Neural cell (in vitro differentiated cells): ENCODE measurements at regions not wholly inside any gene's neighbourhood (a gene's known extent, or its start where the extent isn't known, plus 50 kb on each side); places are given as distances from the start of the nearest gene placed in this dataset.

Source experiments
- H2AFZ ChIP-seq: fragments of 200-600, 300-800 bp; sonication (generic), shearing (Covaris generic); 2 replicates; pipeline ENCODE4 v1.6.0; 2014; ENCODE audit warnings: low read depth, mild to moderate bottlenecking, antibody characterized with exemption, low read length, moderate library complexity
- H3F3A ChIP-seq: fragments of 200-600 bp; shearing (Covaris generic); 2 replicates; pipeline ENCODE4 v1.6.1; 2016; ENCODE audit warnings: mild to moderate bottlenecking, moderate library complexity, mixed read lengths, antibody characterized with exemption, low read length; ENCODE audit not compliant: insufficient read depth, poor library complexity, severe bottlenecking
- H3K27ac ChIP-seq: fragments of 200-600, 300-800 bp; sonication (generic), shearing (Covaris generic); 2 replicates; pipeline ENCODE4 v1.5.1; 2014; ENCODE audit warnings: mild to moderate bottlenecking, low read length, moderate library complexity
- H3K27me3 ChIP-seq: fragments of 300-800, 200-600 bp; sonication (generic), shearing (Covaris generic); 2 replicates; pipeline ENCODE4 v1.6.0; 2014; ENCODE audit warnings: mild to moderate bottlenecking, low read depth, low read length, moderate library complexity; ENCODE audit not compliant: insufficient read depth
- H3K36me3 ChIP-seq: fragments of 300-800, 200-600 bp; sonication (generic), shearing (Covaris generic); 2 replicates; pipeline ENCODE4 v1.5.1; 2014; ENCODE audit warnings: mild to moderate bottlenecking, antibody characterized with exemption, low read length, moderate library complexity; ENCODE audit not compliant: insufficient read depth
- H3K4me2 ChIP-seq: fragments of 300-800, 200-600 bp; sonication (generic), shearing (Covaris generic); 2 replicates; pipeline ENCODE4 v1.6.0; 2014; ENCODE audit warnings: mild to moderate bottlenecking, low read length
- H3K4me3 ChIP-seq: fragments of 300-800, 200-600 bp; sonication (generic), shearing (Covaris generic); 2 replicates; pipeline ENCODE4 v1.5.1; 2014; ENCODE audit warnings: mild to moderate bottlenecking, low read length, moderate library complexity
- H3K79me2 ChIP-seq: fragments of 200-600 bp; shearing (Covaris generic); replicated peaks from 2 replicates; pipeline ENCODE4 v1.6.0; 2014; ENCODE audit warnings: mild to moderate bottlenecking, low read length, moderate library complexity; ENCODE audit not compliant: insufficient read depth
- H3K9ac ChIP-seq: fragments of 300-800, 200-600 bp; sonication (generic), shearing (Covaris generic); 2 replicates; pipeline ENCODE4 v1.6.1; 2016; ENCODE audit warnings: mild to moderate bottlenecking, low read length, mixed read lengths
- H3K9me2 ChIP-seq: fragments of 200-600 bp; shearing (Covaris generic); 2 replicates; pipeline ENCODE4 v1.6.1; 2016; ENCODE audit warnings: mild to moderate bottlenecking, low read length, mixed read lengths; ENCODE audit not compliant: insufficient read depth
- H3K9me3 ChIP-seq: fragments of 200-600, 300-800 bp; sonication (generic), shearing (Covaris generic); 2 replicates; pipeline ENCODE4 v1.6.1; 2016; ENCODE audit warnings: mild to moderate bottlenecking, mixed run types, low read length, moderate library complexity, mixed read lengths
- H4K20me1 ChIP-seq: fragments of 200-600 bp; shearing (Covaris generic); 2 replicates; pipeline ENCODE4 v1.6.1; 2016; ENCODE audit warnings: mild to moderate bottlenecking, mixed run types; ENCODE audit not compliant: insufficient read depth
- EP300 ChIP-seq: fragments of 450-650 bp; conservative IDR thresholded peaks from 2 replicates; pipeline ENCODE4 v1.6.1; 2014; ENCODE audit warnings: antibody characterized with exemption, mild to moderate bottlenecking, moderate library complexity; ENCODE audit not compliant: poor library complexity, severe bottlenecking
- EZH2 ChIP-seq: fragments of 200-600, 300-800 bp; shearing (Covaris generic), sonication (generic); IDR thresholded peaks from 2 replicates; pipeline ENCODE4 v1.6.1; 2014; ENCODE audit warnings: antibody characterized with exemption, low read length, borderline replicate concordance, mild to moderate bottlenecking; ENCODE audit not compliant: insufficient read depth, poor library complexity, severe bottlenecking
- MXI1 ChIP-seq: fragments of 450-650 bp; conservative IDR thresholded peaks from 2 replicates; pipeline ENCODE4 v1.6.1; 2014; ENCODE audit warnings: antibody characterized with exemption, mild to moderate bottlenecking; ENCODE audit not compliant: poor library complexity, severe bottlenecking
- POLR2AphosphoS5 ChIP-seq: IDR thresholded peaks from 2 replicates; pipeline ENCODE4 v1.6.1; 2012
- RAD21 ChIP-seq: fragments of 450-650 bp; conservative IDR thresholded peaks from 2 replicates; pipeline ENCODE4 v1.6.1; 2014; ENCODE audit warnings: antibody characterized with exemption, mild to moderate bottlenecking, moderate library complexity
- SMC3 ChIP-seq: fragments of 450-650 bp; conservative IDR thresholded peaks from 2 replicates; pipeline ENCODE4 v1.6.1; 2014; ENCODE audit warnings: antibody characterized with exemption, mild to moderate bottlenecking, moderate library complexity; ENCODE audit not compliant: poor library complexity
- TAF1 ChIP-seq: IDR thresholded peaks from 2 replicates; pipeline ENCODE4 v1.6.1; 2012; ENCODE audit warnings: low read depth
- TF ChIP-seq, protein P1 (sequence below): IDR thresholded peaks from 2 replicates; pipeline ENCODE4 v1.6.1; 2012; ENCODE audit warnings: borderline replicate concordance
- TF ChIP-seq, protein P2 (sequence below): fragments of 450-650 bp; IDR thresholded peaks from 2 replicates; pipeline ENCODE4 v1.5.1; 2014; ENCODE audit warnings: antibody characterized with exemption, mild to moderate bottlenecking, moderate library complexity; ENCODE audit not compliant: poor library complexity, severe bottlenecking

- no peak overlapping the region for H3K9ac ChIP-seq
- no peaks in the 10 kb centered on the region for H3K36me3 ChIP-seq
- no peaks in the 10 kb centered on the region for H3K9me2 ChIP-seq
- H3K79me2 ChIP-seq: no peaks in the 10 kb centered on the region
- no peak overlapping the region for H3K27ac ChIP-seq
- H3K27me3 ChIP-seq: no peaks in the 10 kb centered on the region
- no peak overlapping the region for H3K4me3 ChIP-seq
- no peak for TF ChIP-seq EZH2
- TF ChIP-seq, protein P1, sequence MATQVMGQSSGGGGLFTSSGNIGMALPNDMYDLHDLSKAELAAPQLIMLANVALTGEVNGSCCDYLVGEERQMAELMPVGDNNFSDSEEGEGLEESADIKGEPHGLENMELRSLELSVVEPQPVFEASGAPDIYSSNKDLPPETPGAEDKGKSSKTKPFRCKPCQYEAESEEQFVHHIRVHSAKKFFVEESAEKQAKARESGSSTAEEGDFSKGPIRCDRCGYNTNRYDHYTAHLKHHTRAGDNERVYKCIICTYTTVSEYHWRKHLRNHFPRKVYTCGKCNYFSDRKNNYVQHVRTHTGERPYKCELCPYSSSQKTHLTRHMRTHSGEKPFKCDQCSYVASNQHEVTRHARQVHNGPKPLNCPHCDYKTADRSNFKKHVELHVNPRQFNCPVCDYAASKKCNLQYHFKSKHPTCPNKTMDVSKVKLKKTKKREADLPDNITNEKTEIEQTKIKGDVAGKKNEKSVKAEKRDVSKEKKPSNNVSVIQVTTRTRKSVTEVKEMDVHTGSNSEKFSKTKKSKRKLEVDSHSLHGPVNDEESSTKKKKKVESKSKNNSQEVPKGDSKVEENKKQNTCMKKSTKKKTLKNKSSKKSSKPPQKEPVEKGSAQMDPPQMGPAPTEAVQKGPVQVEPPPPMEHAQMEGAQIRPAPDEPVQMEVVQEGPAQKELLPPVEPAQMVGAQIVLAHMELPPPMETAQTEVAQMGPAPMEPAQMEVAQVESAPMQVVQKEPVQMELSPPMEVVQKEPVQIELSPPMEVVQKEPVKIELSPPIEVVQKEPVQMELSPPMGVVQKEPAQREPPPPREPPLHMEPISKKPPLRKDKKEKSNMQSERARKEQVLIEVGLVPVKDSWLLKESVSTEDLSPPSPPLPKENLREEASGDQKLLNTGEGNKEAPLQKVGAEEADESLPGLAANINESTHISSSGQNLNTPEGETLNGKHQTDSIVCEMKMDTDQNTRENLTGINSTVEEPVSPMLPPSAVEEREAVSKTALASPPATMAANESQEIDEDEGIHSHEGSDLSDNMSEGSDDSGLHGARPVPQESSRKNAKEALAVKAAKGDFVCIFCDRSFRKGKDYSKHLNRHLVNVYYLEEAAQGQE: no peak
- TF ChIP-seq RAD21: no peak
- TF ChIP-seq POLR2AphosphoS5: no peak
- no peak for TF ChIP-seq SMC3
- TF ChIP-seq EP300: no peak
- TF ChIP-seq, protein P2, sequence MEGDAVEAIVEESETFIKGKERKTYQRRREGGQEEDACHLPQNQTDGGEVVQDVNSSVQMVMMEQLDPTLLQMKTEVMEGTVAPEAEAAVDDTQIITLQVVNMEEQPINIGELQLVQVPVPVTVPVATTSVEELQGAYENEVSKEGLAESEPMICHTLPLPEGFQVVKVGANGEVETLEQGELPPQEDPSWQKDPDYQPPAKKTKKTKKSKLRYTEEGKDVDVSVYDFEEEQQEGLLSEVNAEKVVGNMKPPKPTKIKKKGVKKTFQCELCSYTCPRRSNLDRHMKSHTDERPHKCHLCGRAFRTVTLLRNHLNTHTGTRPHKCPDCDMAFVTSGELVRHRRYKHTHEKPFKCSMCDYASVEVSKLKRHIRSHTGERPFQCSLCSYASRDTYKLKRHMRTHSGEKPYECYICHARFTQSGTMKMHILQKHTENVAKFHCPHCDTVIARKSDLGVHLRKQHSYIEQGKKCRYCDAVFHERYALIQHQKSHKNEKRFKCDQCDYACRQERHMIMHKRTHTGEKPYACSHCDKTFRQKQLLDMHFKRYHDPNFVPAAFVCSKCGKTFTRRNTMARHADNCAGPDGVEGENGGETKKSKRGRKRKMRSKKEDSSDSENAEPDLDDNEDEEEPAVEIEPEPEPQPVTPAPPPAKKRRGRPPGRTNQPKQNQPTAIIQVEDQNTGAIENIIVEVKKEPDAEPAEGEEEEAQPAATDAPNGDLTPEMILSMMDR: no peak
- no peak for TF ChIP-seq MXI1
- no peak for TF ChIP-seq TAF1
- no peaks in the 10 kb centered on the region for H3F3A ChIP-seq
- no peaks in the 10 kb centered on the region for H3K9me3 ChIP-seq
- no peak overlapping the region for H3K4me2 ChIP-seq
- H2AFZ ChIP-seq: no peak overlapping the region
- H4K20me1 ChIP-seq: no peaks in the 10 kb centered on the region
Measured at GRCh38 chr14:22476005-22476751, 112.8 kb downstream of the DAD1 start.

DNA sequence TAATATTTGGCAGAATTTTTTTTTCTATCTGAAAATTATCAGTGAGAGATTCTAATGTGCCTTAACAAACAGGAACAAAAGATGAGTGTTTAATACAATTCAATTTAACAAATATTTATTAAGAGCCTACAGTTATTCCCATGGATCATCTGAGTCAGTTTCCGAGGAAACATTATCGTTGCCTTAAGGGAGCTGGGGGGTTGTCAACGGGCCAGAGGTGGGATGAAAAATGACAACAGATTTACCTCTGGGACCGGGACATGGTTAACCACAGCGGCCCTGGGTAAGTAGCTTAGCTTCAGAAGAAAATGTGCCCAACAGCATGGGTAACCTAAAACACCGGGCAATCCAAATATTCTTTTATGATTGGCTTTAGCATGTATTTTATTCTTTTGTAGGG lies 113.6 kb downstream of the DAD1 start:
- H3K36me3 ChIP-seq: no peaks in the 10 kb centered on the region
- no peak overlapping the region for H3K4me3 ChIP-seq
- no peaks in the 10 kb centered on the region for H4K20me1 ChIP-seq
- no peak overlapping the region for H3K4me2 ChIP-seq
- no peaks in the 10 kb centered on the region for H3K9me3 ChIP-seq
- TF ChIP-seq EP300 (no peak), RAD21 (no peak)
- TF ChIP-seq, protein P1: no peak
- no peaks in the 10 kb centered on the region for H3F3A ChIP-seq
- H3K27me3 ChIP-seq: no peaks in the 10 kb centered on the region
- H3K9ac ChIP-seq: no peak overlapping the region
- no peak overlapping the region for H3K27ac ChIP-seq
- H2AFZ ChIP-seq: no peak overlapping the region
- no peaks in the 10 kb centered on the region for H3K9me2 ChIP-seq
- no peaks in the 10 kb centered on the region for H3K79me2 ChIP-seq
